Type B pancreatic cell (in vitro differentiated cells): ENCODE measurements at regions not wholly inside any gene's neighbourhood (a gene's known extent, or its start where the extent isn't known, plus 50 kb on each side); places are given as distances from the start of the nearest gene placed in this dataset.

ENCODE experiments used
- DNase-seq: peaks from one replicate; pipeline ENCODE4 v3.0.0; 2021; ENCODE audit warnings: mixed read lengths; ENCODE audit not compliant: unreplicated experiment; ENCODE audit errors: extremely low spot score
- H3K27ac Mint-ChIP-seq: 2 replicates; pipeline ENCODE4 v1.8.0; 2021; ENCODE audit warnings: mild to moderate bottlenecking, mixed read lengths
- H3K27me3 Mint-ChIP-seq: 2 replicates; pipeline ENCODE4 v1.8.0; 2021; ENCODE audit warnings: mixed read lengths
- H3K36me3 Mint-ChIP-seq: 2 replicates; pipeline ENCODE4 v1.8.0; 2021; ENCODE audit warnings: mixed read lengths
- H3K4me1 Mint-ChIP-seq: one replicate; pipeline ENCODE4 v1.8.0; 2021; ENCODE audit warnings: mixed read lengths; ENCODE audit not compliant: unreplicated experiment
- H3K4me3 Mint-ChIP-seq: 2 replicates; pipeline ENCODE4 v1.8.0; 2021; ENCODE audit warnings: mild to moderate bottlenecking, mixed read lengths
- H3K9me3 Mint-ChIP-seq: 2 replicates; pipeline ENCODE4 v1.8.0; 2021; ENCODE audit warnings: mixed read lengths
- TF ChIP-seq, protein P1 (sequence below): fragments of 200-600 bp; sonication (generic); conservative IDR thresholded peaks from 2 replicates; pipeline ENCODE4 v1.5.0; 2021; ENCODE audit warnings: antibody characterized with exemption, mild to moderate bottlenecking

DNA sequence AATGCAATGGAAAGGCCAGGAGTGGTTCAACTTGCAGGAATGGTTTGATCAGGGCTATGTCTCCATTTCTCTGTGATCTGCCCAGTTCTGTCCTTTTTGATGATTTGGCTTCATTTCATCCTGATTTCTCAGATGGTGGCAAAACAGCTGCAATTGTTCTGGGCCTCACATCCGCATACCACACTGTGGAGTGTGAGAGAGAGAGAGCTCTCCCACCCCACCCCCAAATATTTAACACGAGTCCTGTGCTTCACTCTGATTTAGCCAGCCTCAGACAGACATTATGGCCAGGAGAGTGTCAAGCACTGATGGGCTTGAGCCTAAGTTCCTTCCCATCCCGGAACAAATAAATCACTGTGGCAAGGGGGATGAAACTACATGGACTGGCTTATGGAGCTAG is 284.6 kb downstream of the CDC5L start:
- Mint-ChIP-seq H3K9me3 (no peaks in the 10 kb centered on the region), H3K4me3 (no peak overlapping the region), H3K27ac (no peak overlapping the region), H3K36me3 (no peaks in the 10 kb centered on the region), H3K4me1 (peaks cover 26% of the 10 kb centered on the region), H3K27me3 (peaks cover 35% of the 10 kb centered on the region)
- TF ChIP-seq, protein P1, sequence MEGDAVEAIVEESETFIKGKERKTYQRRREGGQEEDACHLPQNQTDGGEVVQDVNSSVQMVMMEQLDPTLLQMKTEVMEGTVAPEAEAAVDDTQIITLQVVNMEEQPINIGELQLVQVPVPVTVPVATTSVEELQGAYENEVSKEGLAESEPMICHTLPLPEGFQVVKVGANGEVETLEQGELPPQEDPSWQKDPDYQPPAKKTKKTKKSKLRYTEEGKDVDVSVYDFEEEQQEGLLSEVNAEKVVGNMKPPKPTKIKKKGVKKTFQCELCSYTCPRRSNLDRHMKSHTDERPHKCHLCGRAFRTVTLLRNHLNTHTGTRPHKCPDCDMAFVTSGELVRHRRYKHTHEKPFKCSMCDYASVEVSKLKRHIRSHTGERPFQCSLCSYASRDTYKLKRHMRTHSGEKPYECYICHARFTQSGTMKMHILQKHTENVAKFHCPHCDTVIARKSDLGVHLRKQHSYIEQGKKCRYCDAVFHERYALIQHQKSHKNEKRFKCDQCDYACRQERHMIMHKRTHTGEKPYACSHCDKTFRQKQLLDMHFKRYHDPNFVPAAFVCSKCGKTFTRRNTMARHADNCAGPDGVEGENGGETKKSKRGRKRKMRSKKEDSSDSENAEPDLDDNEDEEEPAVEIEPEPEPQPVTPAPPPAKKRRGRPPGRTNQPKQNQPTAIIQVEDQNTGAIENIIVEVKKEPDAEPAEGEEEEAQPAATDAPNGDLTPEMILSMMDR: no peak
- DNase-seq: no peak

- peaks cover 19% of the 10 kb centered on the region for H3K4me1 Mint-ChIP-seq
- DNase-seq: peak; percentile 42
- TF ChIP-seq, protein P1: no peak
- peaks cover 31% of the 10 kb centered on the region for H3K27me3 Mint-ChIP-seq
- no peaks in the 10 kb centered on the region for H3K9me3 Mint-ChIP-seq
- H3K36me3 Mint-ChIP-seq: no peaks in the 10 kb centered on the region
- H3K27ac Mint-ChIP-seq: no peak overlapping the region
- no peak overlapping the region for H3K4me3 Mint-ChIP-seq
These were observed 285.3 kb downstream of the CDC5L start for GRCh38 chr6:44672841-44673240.

GRCh38 chr6:44674226-44675155 is 287.0 kb downstream of the CDC5L start:
- H3K27ac Mint-ChIP-seq: no peak overlapping the region
- H3K9me3 Mint-ChIP-seq: no peaks in the 10 kb centered on the region
- H3K36me3 Mint-ChIP-seq: no peaks in the 10 kb centered on the region
- peaks cover 23% of the 10 kb centered on the region for H3K27me3 Mint-ChIP-seq
- TF ChIP-seq, protein P1: no peak
- H3K4me1 Mint-ChIP-seq: peaks cover 9% of the 10 kb centered on the region
- no peak for DNase-seq
- no peak overlapping the region for H3K4me3 Mint-ChIP-seq

GRCh38 chr6:44675449-44675848 is 287.9 kb downstream of the CDC5L start:
- Mint-ChIP-seq H3K27ac (no peak overlapping the region), H3K9me3 (no peaks in the 10 kb centered on the region), H3K36me3 (no peaks in the 10 kb centered on the region), H3K4me3 (no peak overlapping the region), H3K27me3 (peaks cover 18% of the 10 kb centered on the region), H3K4me1 (peaks cover 16% of the 10 kb centered on the region)
- TF ChIP-seq, protein P1: no peak
- DNase-seq: no peak

- no peaks in the 10 kb centered on the region for H3K36me3 Mint-ChIP-seq
- peaks cover 16% of the 10 kb centered on the region for H3K27me3 Mint-ChIP-seq
- H3K27ac Mint-ChIP-seq: no peak overlapping the region
- peak; percentile 63 for DNase-seq
- H3K9me3 Mint-ChIP-seq: no peaks in the 10 kb centered on the region
- peaks cover 20% of the 10 kb centered on the region for H3K4me1 Mint-ChIP-seq
- TF ChIP-seq, protein P1: no peak
- no peak overlapping the region for H3K4me3 Mint-ChIP-seq
These were observed 288.8 kb downstream of the CDC5L start for GRCh38 chr6:44676246-44676790.
